PC-9 (cell line): ENCODE measurements at regions not wholly inside any gene's neighbourhood (a gene's known extent, or its start where the extent isn't known, plus 50 kb on each side); places are given as distances from the start of the nearest gene placed in this dataset.

ENCODE experiments used
- CTCF ChIP-seq: fragments of 200-600 bp; sonication (generic); conservative IDR thresholded peaks from 2 replicates; pipeline ENCODE4 v1.6.1; 2017; ENCODE audit warnings: mixed run types, antibody characterized with exemption, mild to moderate bottlenecking, moderate library complexity
- EZH2 ChIP-seq: fragments of 200-600 bp; sonication (generic); IDR thresholded peaks from 2 replicates; pipeline ENCODE4 v1.8.0; 2017; ENCODE audit warnings: antibody characterized with exemption, low read depth

- TF ChIP-seq CTCF = no peak
- TF ChIP-seq EZH2 = no peak
Measured at GRCh38 chr12:90896164-90896563, 58.8 kb downstream of the CCER1 start.
